ENCODE measurements at regions not wholly inside any gene's neighbourhood (a gene's known extent, or its start where the extent isn't known, plus 50 kb on each side); places are given as distances from the start of the nearest gene placed in this dataset.

DNA sequence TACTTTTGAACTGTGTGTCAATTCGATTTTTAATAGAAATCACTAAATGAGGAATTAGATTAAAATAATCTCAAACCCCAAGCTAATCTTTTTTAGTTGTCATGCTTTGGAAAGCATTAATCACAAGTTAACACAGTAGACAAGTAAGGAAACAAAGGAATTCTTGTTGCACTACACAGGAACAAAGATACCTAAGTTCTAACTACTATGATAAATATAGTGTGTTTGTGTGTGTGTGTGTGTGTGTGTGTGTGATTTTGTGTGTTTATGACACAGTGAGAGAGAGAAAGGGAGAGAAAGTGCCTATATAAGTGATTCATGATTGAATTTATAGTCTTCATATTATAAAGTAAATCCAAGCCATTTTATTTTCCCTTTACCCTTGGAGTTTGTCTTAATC lies 931.4 kb downstream of the PCDH7 start:
- no peaks in the 10 kb centered on the region for H4K20me1 ChIP-seq (ENCODE audit: insufficient read depth)
- H3K27me3 ChIP-seq (ENCODE audit: insufficient read depth, low read length) = no peaks in the 10 kb centered on the region
- DNase-seq (ENCODE audit: low read depth, low spot score) = no peak
- POLR2A ChIA-PET = no interaction called here
- RAD21 ChIA-PET (ENCODE audit: low non-redundant PET in 1 of 2, low total read pairs in 2 of 2, uncharacterized antibody in 2 of 2, unreplicated experiment in 2 of 2) = no interaction called here
- H3K4me1 ChIP-seq (ENCODE audit: control insufficient read depth in 1 of 2, insufficient read depth in 2 of 2, low read length in 2 of 2) = no peaks in the 10 kb centered on the region
- TF ChIP-seq, protein P1, sequence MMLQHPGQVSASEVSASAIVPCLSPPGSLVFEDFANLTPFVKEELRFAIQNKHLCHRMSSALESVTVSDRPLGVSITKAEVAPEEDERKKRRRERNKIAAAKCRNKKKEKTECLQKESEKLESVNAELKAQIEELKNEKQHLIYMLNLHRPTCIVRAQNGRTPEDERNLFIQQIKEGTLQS (IDR thresholded peaks at IDR 0.05) = no peak
- no peak for TF ChIP-seq ELF1 (IDR thresholded peaks at IDR 0.05; ENCODE audit: borderline replicate concordance, low read depth)
- TF ChIP-seq, protein P2, sequence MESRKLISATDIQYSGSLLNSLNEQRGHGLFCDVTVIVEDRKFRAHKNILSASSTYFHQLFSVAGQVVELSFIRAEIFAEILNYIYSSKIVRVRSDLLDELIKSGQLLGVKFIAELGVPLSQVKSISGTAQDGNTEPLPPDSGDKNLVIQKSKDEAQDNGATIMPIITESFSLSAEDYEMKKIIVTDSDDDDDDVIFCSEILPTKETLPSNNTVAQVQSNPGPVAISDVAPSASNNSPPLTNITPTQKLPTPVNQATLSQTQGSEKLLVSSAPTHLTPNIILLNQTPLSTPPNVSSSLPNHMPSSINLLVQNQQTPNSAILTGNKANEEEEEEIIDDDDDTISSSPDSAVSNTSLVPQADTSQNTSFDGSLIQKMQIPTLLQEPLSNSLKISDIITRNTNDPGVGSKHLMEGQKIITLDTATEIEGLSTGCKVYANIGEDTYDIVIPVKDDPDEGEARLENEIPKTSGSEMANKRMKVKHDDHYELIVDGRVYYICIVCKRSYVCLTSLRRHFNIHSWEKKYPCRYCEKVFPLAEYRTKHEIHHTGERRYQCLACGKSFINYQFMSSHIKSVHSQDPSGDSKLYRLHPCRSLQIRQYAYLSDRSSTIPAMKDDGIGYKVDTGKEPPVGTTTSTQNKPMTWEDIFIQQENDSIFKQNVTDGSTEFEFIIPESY (IDR thresholded peaks at IDR 0.05; ENCODE audit: extremely low read depth, insufficient replicate concordance, low read length) = no peak
- TF ChIP-seq POLR2AphosphoS5 (IDR thresholded peaks at IDR 0.05; ENCODE audit: low read depth, low read length) = no peak
- no peak for TF ChIP-seq CBX3 (IDR thresholded peaks at IDR 0.05; ENCODE audit: low read depth)
- no peak for TF ChIP-seq YY1 (IDR thresholded peaks at IDR 0.05; ENCODE audit: extremely low read depth, insufficient replicate concordance, low read depth, low read length)
- TF ChIP-seq EZH2 (IDR thresholded peaks at IDR 0.05) = no peak
- no peak for TF ChIP-seq REST (IDR thresholded peaks at IDR 0.05; ENCODE audit: low read depth)
- no peak for TF ChIP-seq POLR2A (IDR thresholded peaks at IDR 0.05; ENCODE audit: borderline replicate concordance, extremely low read depth, insufficient read depth, insufficient read length)
- TF ChIP-seq SIN3A (IDR thresholded peaks at IDR 0.05; ENCODE audit: low read depth) = no peak
- TF ChIP-seq EZH2phosphoT487 (IDR thresholded peaks at IDR 0.05; ENCODE audit: borderline replicate concordance) = no peak
- no peak for TF ChIP-seq JUND (IDR thresholded peaks at IDR 0.05)
- no peak for TF ChIP-seq CEBPB (IDR thresholded peaks at IDR 0.05; ENCODE audit: low read depth)
- no peak for TF ChIP-seq SP1 (IDR thresholded peaks at IDR 0.05; ENCODE audit: low read depth)
- TF ChIP-seq TCF7L2 (IDR thresholded peaks at IDR 0.05; ENCODE audit: borderline replicate concordance, extremely low read depth, insufficient read depth, insufficient read length) = no peak
- TF ChIP-seq FOSL1 (IDR thresholded peaks at IDR 0.05; ENCODE audit: low read depth) = no peak
- TF ChIP-seq, protein P3, sequence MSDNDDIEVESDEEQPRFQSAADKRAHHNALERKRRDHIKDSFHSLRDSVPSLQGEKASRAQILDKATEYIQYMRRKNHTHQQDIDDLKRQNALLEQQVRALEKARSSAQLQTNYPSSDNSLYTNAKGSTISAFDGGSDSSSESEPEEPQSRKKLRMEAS (IDR thresholded peaks at IDR 0.05) = no peak
- no peak for TF ChIP-seq SRF (IDR thresholded peaks at IDR 0.05; ENCODE audit: low read depth)
- no peak for TF ChIP-seq EGR1 (IDR thresholded peaks at IDR 0.05; ENCODE audit: low read depth)
- TF ChIP-seq RAD21 (IDR thresholded peaks at IDR 0.05; ENCODE audit: low read depth) = no peak
- H3K4me3 ChIP-seq (replicated peaks in 1 of 2; ENCODE audit: low read depth in 1 of 2, low read length in 2 of 2) = no peak overlapping the region
- CTCF ChIA-PET = no interaction called here
- no peak overlapping the region for H3K4me2 ChIP-seq (ENCODE audit: low read length)
- ATAC-seq = no peak
- H3K27ac ChIP-seq (ENCODE audit: low read depth, low read length) = no peak overlapping the region
- no peaks in the 10 kb centered on the region for H3K9me2 ChIP-seq (ENCODE audit: insufficient read depth)
- H3K79me2 ChIP-seq (ENCODE audit: insufficient read depth, low read length) = no peaks in the 10 kb centered on the region
- no peak overlapping the region for H3K9ac ChIP-seq (ENCODE audit: low read length)
- H2AFZ ChIP-seq (ENCODE audit: low read depth, low read length, poor library complexity, severe bottlenecking) = no peak overlapping the region
- no TSS peak for BruUV-seq (replicated peaks)
- intact Hi-C loops (cut with micrococcal nuclease) = no loop called here
- no peaks in the 10 kb centered on the region for H3K36me3 ChIP-seq (ENCODE audit: control insufficient read depth in 1 of 2, insufficient read depth in 2 of 2, low read length in 2 of 2)
- no peaks in the 10 kb centered on the region for H3K9me3 ChIP-seq (ENCODE audit: control insufficient read depth in 1 of 2, insufficient read depth in 1 of 2, low read depth in 1 of 2, low read length in 2 of 2)

Data from HCT116 (cell line).